Breast epithelium (tissue), 3 donors: ENCODE measurements at regions not wholly inside any gene's neighbourhood (a gene's known extent, or its start where the extent isn't known, plus 50 kb on each side); places are given as distances from the start of the nearest gene placed in this dataset.

Experiments used
- POLR2A ChIP-seq: fragments of 450-650 bp; IDR thresholded peaks from one replicate; pipeline ENCODE4 v1.6.1; 2016; ENCODE audit warnings: antibody characterized with exemption, mild to moderate bottlenecking, moderate library complexity
- POLR2AphosphoS5 ChIP-seq, 3 donors: sonication (generic); formaldehyde crosslinking; IDR thresholded peaks; one replicate each; pipeline ENCODE4 v1.6.1; 2017; ENCODE audit warnings: antibody characterized with exemption in 3 of 3

GRCh38 chr6:121799574-121799973 lies 364.1 kb downstream of the GJA1 start:
- TF ChIP-seq POLR2AphosphoS5 (IDR thresholded peaks at IDR 0.05) (no peak), POLR2A (no peak)
